ENCODE measurements at regions not wholly inside any gene's neighbourhood (a gene's known extent, or its start where the extent isn't known, plus 50 kb on each side); places are given as distances from the start of the nearest gene placed in this dataset.

DNA sequence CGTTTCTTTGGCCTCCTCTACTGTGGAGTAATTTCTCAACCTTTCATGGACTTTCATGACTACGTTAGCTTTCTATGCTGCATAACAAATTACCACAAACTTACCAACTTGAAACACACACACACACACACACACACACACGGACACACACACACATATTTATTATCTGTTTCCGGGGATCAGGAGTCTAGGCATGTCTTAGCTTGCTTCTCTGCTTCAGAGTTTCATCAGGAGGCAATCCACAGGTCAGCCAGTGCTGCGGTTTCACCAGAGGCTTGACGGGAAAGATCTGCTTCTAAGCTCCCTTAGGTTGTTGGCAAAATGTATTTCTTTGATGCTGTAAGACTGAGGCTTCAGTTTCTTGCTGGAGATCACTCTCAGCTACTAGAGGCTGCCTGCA is 59.0 kb upstream of the C9orf72 start:
- no peak for TF ChIP-seq CTCF (conservative IDR thresholded peaks at IDR 0.05)
- no peak for TF ChIP-seq ZFX (IDR thresholded peaks at IDR 0.05)

All from C4-2B (cell line).